HG02938 (cell line): ENCODE measurements at regions not wholly inside any gene's neighbourhood (a gene's known extent, or its start where the extent isn't known, plus 50 kb on each side); places are given as distances from the start of the nearest gene placed in this dataset.
"Not testable (repeated sequence)": the region's sequence is repeated elsewhere in the genome, so short reads cannot be mapped to it uniquely, and the experiment has no call there.

Experiments used
- ATAC-seq: cut with Tn5 transposase; IDR thresholded peaks from one replicate; pipeline ENCODE4 v1.9.1; 2021; ENCODE audit warnings: mild to moderate bottlenecking, moderate library complexity; ENCODE audit not compliant: unreplicated experiment

- peak; percentile 65 for ATAC-seq
Measured at GRCh38 chr13:26482451-26483197, 74.9 kb upstream of the WASF3 start.

- no peak for ATAC-seq
Measured at GRCh38 chr13:26483546-26483945, 73.9 kb upstream of the WASF3 start.

- ATAC-seq, result no peak
Measured at GRCh38 chr13:26484196-26484595, 73.3 kb upstream of the WASF3 start.

- ATAC-seq, result no peak
Measured at GRCh38 chr13:26485288-26485687, 72.2 kb upstream of the WASF3 start.

- ATAC-seq, result no peak
Measured at GRCh38 chr13:26485786-26486185, 71.7 kb upstream of the WASF3 start.

GRCh38 chr13:26486550-26486949 lies 70.9 kb upstream of the WASF3 start:
- ATAC-seq, result no peak

GRCh38 chr13:26487781-26488180 lies 69.7 kb upstream of the WASF3 start:
- no peak for ATAC-seq

- ATAC-seq, result no peak
Measured at GRCh38 chr13:26488236-26489003, 69.1 kb upstream of the WASF3 start.

GRCh38 chr13:26492301-26492700 lies 65.2 kb upstream of the WASF3 start:
- ATAC-seq, result not testable (repeated sequence)

GRCh38 chr13:26494571-26495195 lies 62.8 kb upstream of the WASF3 start:
- ATAC-seq, result no peak

- ATAC-seq, result no peak
Measured at GRCh38 chr13:26495750-26496149, 61.7 kb upstream of the WASF3 start.

GRCh38 chr13:26497968-26498511 lies 59.4 kb upstream of the WASF3 start:
- ATAC-seq, result no peak

- no peak for ATAC-seq
Measured at GRCh38 chr13:26498656-26499601, 58.6 kb upstream of the WASF3 start.

- no peak for ATAC-seq
Measured at GRCh38 chr13:26500618-26501320, 56.7 kb upstream of the WASF3 start.

GRCh38 chr13:26501641-26502040 lies 55.8 kb upstream of the WASF3 start:
- no peak for ATAC-seq

- no peak for ATAC-seq
Measured at GRCh38 chr13:26502826-26503225, 54.7 kb upstream of the WASF3 start.

GRCh38 chr13:26503826-26504594 lies 53.5 kb upstream of the WASF3 start:
- no peak for ATAC-seq
